K562 (cell line): ENCODE measurements at regions not wholly inside any gene's neighbourhood (a gene's known extent, or its start where the extent isn't known, plus 50 kb on each side); places are given as distances from the start of the nearest gene placed in this dataset.

Experiments used
- ARID2 ChIP-seq: fragments of 450-650 bp; IDR thresholded peaks from 2 replicates; pipeline ENCODE4 v1.6.1; 2017; ENCODE audit warnings: antibody characterized with exemption, mild to moderate bottlenecking
- ASH1L ChIP-seq: fragments of 450-650 bp; IDR thresholded peaks from 2 replicates; pipeline ENCODE4 v1.6.1; 2018; ENCODE audit warnings: borderline replicate concordance, mild to moderate bottlenecking, low read depth; ENCODE audit not compliant: partially characterized antibody
- CBFA2T3 ChIP-seq: fragments of 450-650 bp; IDR thresholded peaks from 2 replicates; pipeline ENCODE4 v1.6.1; 2017
- CC2D1A ChIP-seq: fragments of 450-650 bp; IDR thresholded peaks from 2 replicates; pipeline ENCODE4 v1.6.1; 2017; ENCODE audit warnings: mild to moderate bottlenecking
- FOXA3 ChIP-seq, 2 experiments: fragments of 450-650 bp in 1 of 2; sonication (generic) in 1 of 2; formaldehyde crosslinking; IDR thresholded peaks in 1 of 2; conservative IDR thresholded peaks in 1 of 2; 2 replicates each; pipeline versions ENCODE4 v1.4.0 to v1.8.0; 2020 to 2022; ENCODE audit warnings: mild to moderate bottlenecking in 2 of 2, missing genetic modification reagents in 1 of 2
- KDM1A ChIP-seq, 2 experiments: fragments of 450-650 bp; IDR thresholded peaks; 2 replicates each; pipeline ENCODE4 v1.6.1; 2016; ENCODE audit warnings: mild to moderate bottlenecking in 2 of 2
- NKRF ChIP-seq: fragments of 450-650 bp; IDR thresholded peaks from 2 replicates; pipeline ENCODE4 v1.6.1; 2016; ENCODE audit warnings: borderline replicate concordance
- NR0B1 ChIP-seq: fragments of 450-650 bp; IDR thresholded peaks from one replicate; pipeline ENCODE4 v1.6.1; 2018; ENCODE audit warnings: mild to moderate bottlenecking, moderate library complexity; ENCODE audit not compliant: partially characterized antibody
- PHF21A ChIP-seq: fragments of 450-650 bp; IDR thresholded peaks from 2 replicates; pipeline ENCODE4 v1.6.1; 2017; ENCODE audit warnings: low read depth, borderline replicate concordance
- POLR2AphosphoS2 ChIP-seq: IDR thresholded peaks from 2 replicates; pipeline ENCODE4 v1.6.1; 2012; ENCODE audit warnings: low read length, improper control_type of control experiment
- TAF15 ChIP-seq: fragments of 200-400 bp; formaldehyde crosslinking; IDR thresholded peaks from 2 replicates; pipeline ENCODE4 v1.6.1; 2017; ENCODE audit warnings: mild to moderate bottlenecking, low read depth, low read length, moderate library complexity
- TCF7L2 ChIP-seq: fragments of 150-350 bp; IDR thresholded peaks from 2 replicates; pipeline ENCODE4 v1.6.1; 2016; ENCODE audit warnings: low read depth, mild to moderate bottlenecking, low read length, moderate library complexity
- ZNF551 ChIP-seq: fragments of 250-450 bp; sonication (Bioruptor Pico); IDR thresholded peaks from 2 replicates; pipeline ENCODE4 v1.5.0; 2021; ENCODE audit warnings: mild to moderate bottlenecking, moderate library complexity
- TF ChIP-seq, protein P1 (sequence below): sonication (generic); formaldehyde crosslinking; IDR thresholded peaks from 2 replicates; pipeline ENCODE4 v1.8.1; 2023; ENCODE audit warnings: missing genetic modification reagents, mild to moderate bottlenecking, borderline replicate concordance
- TF ChIP-seq, protein P2 (sequence below): fragments of 450-650 bp; formaldehyde crosslinking; IDR thresholded peaks from 2 replicates; pipeline ENCODE4 v1.4.0; 2020; ENCODE audit warnings: mild to moderate bottlenecking, moderate library complexity

GRCh38 chr17:68777243-68777855 lies 176.2 kb upstream of the FAM20A start (continued):
- TF ChIP-seq PHF21A (no peak), ARID2 (peak; percentile 73; the same call in 1 of the 2 replicates), CC2D1A (peak; percentile 50; the same call in 1 of the 2 replicates), ASH1L (no peak), TCF7L2 (no peak), KDM1A (IDR thresholded peaks at IDR 0.05) (0 out of 4 replicates have a peak, but pooled peaks of 1 of the 2 experiments have one; percentile 20), CBFA2T3 (no peak), NKRF (no peak), TAF15 (no peak), NR0B1 (no peak), ZNF551 (CRISPR knock-in tag) (no peak), POLR2AphosphoS2 (no peak), FOXA3 (CRISPR knock-in tag; conservative IDR thresholded peaks at IDR 0.05 in 1 of 2, IDR thresholded peaks at IDR 0.05 in 1 of 2) (no peak)
- TF ChIP-seq, protein P1, sequence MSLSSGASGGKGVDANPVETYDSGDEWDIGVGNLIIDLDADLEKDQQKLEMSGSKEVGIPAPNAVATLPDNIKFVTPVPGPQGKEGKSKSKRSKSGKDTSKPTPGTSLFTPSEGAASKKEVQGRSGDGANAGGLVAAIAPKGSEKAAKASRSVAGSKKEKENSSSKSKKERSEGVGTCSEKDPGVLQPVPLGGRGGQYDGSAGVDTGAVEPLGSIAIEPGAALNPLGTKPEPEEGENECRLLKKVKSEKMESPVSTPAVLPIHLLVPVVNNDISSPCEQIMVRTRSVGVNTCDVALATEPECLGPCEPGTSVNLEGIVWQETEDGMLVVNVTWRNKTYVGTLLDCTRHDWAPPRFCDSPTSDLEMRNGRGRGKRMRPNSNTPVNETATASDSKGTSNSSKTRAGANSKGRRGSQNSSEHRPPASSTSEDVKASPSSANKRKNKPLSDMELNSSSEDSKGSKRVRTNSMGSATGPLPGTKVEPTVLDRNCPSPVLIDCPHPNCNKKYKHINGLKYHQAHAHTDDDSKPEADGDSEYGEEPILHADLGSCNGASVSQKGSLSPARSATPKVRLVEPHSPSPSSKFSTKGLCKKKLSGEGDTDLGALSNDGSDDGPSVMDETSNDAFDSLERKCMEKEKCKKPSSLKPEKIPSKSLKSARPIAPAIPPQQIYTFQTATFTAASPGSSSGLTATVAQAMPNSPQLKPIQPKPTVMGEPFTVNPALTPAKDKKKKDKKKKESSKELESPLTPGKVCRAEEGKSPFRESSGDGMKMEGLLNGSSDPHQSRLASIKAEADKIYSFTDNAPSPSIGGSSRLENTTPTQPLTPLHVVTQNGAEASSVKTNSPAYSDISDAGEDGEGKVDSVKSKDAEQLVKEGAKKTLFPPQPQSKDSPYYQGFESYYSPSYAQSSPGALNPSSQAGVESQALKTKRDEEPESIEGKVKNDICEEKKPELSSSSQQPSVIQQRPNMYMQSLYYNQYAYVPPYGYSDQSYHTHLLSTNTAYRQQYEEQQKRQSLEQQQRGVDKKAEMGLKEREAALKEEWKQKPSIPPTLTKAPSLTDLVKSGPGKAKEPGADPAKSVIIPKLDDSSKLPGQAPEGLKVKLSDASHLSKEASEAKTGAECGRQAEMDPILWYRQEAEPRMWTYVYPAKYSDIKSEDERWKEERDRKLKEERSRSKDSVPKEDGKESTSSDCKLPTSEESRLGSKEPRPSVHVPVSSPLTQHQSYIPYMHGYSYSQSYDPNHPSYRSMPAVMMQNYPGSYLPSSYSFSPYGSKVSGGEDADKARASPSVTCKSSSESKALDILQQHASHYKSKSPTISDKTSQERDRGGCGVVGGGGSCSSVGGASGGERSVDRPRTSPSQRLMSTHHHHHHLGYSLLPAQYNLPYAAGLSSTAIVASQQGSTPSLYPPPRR (CRISPR knock-in tag), result no peak
- TF ChIP-seq, protein P2, sequence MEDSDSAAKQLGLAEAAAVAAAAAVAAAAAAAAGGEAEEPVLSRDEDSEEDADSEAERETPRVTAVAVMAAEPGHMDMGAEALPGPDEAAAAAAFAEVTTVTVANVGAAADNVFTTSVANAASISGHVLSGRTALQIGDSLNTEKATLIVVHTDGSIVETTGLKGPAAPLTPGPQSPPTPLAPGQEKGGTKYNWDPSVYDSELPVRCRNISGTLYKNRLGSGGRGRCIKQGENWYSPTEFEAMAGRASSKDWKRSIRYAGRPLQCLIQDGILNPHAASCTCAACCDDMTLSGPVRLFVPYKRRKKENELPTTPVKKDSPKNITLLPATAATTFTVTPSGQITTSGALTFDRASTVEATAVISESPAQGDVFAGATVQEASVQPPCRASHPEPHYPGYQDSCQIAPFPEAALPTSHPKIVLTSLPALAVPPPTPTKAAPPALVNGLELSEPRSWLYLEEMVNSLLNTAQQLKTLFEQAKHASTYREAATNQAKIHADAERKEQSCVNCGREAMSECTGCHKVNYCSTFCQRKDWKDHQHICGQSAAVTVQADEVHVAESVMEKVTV (CRISPR knock-in tag), result peak; percentile 75
